Suppressor macrophage (primary cell): ENCODE measurements at regions not wholly inside any gene's neighbourhood (a gene's known extent, or its start where the extent isn't known, plus 50 kb on each side); places are given as distances from the start of the nearest gene placed in this dataset.

Experiments used
- DNase-seq, 4 experiments: peaks; one replicate each; pipeline ENCODE4 v3.0.0-alpha.2; 2020 to 2022

DNA sequence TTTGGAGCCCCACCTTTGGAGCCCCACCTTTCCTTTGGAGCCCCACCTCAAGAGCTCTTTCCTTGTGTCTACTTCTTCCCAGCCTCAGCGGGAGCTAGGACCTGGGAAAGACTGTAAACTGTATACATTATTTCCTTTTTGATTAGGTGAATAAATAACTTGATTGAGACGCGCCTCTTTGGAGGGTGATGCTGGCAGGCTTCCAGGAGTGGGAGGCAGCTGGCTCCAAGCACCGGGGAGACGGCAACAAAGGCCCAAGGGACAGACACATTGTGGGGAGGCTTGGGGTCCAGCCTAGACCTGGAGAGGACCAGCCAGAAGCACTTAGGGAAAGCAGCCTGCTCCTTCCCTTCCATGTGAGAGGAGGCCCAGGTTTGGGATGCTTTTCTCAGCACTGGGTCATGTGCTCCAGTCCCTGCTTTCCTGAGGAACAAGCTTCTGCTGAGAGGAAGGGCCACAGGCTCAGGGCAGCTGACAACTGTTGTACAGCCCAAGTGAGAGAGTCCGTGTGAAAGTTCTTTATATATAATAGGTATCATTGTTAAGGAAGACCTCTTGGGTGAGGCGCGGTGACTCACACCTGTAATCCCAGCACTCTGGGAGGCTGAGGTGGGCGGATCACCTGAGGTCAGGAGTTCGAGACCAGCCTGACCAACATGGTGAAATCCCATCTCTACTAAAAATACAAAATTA, 297.2 kb upstream of the SLC14A2 start:
- no peak for DNase-seq

GRCh38 chr18:45320724-45321123, 294.6 kb upstream of the SLC14A2 start:
- peak in 3 of 4 experiments; percentile 13 to 41 (median 30) for DNase-seq

DNA sequence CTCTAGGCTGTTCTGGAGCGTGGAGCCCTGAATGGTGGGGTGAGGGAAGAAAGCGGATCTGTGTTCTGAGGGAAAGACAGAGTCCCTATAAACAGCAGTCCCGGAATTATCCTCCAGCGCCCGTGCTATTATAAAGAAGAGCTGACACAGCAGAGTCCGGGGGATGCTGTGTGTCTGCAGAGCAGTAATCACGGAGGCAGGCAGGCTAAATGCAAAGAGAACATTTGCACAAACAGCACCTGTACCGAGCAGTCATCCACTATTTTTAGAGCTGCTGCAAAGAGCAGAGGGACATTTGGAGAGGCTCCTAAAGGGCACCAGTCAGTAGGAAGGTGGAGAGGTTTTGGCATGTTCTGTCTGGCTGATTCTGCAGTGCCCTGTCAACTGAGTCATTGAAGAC, 293.8 kb upstream of the SLC14A2 start:
- DNase-seq, result no peak

GRCh38 chr18:45322343-45322742, 292.9 kb upstream of the SLC14A2 start:
- no peak for DNase-seq

GRCh38 chr18:45324101-45324494, 291.2 kb upstream of the SLC14A2 start:
- no peak for DNase-seq

GRCh38 chr18:45324495-45325113, 290.7 kb upstream of the SLC14A2 start:
- peak; percentile 8 to 36 (median 22) for DNase-seq

DNA sequence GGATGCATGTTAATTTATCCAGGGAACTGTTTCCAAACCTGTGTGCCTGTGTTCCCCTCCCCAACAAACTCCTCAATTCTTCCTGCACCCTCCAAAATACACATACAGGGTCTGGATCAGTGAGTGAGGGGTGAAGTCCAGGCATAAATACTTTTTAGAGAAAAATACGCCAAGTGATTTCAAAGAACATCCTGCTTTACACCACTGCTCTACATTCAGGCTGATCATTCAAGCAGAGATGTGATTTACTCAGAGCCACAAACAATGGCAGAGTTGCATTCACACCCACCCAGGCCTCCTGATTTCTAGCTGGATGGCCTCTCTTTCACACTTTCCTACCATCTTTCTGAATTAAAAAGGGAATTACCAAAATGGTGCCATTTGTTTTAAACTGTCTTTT, 289.5 kb upstream of the SLC14A2 start:
- DNase-seq, result no peak

GRCh38 chr18:45326505-45326904, 288.8 kb upstream of the SLC14A2 start:
- DNase-seq, result no peak

DNA sequence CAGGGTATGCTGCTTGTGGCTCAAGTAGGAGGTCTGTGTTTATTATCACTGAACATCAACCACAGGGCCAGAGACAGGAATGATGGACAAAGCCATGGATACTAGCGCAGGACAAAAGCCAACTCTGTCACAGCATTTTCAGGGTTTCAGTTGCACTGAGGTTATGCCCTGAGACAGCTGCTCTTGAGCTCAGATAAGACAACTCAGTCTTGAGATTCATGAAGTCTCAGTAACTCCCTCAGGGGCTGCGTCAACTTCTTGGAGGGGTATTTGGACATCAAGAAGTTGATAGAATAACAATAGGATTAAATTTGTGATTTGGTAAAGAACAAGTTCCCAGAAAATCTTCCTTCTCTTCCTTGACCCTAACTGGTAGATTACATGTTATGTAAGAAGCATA, 287.0 kb upstream of the SLC14A2 start:
- DNase-seq, result no peak

DNA sequence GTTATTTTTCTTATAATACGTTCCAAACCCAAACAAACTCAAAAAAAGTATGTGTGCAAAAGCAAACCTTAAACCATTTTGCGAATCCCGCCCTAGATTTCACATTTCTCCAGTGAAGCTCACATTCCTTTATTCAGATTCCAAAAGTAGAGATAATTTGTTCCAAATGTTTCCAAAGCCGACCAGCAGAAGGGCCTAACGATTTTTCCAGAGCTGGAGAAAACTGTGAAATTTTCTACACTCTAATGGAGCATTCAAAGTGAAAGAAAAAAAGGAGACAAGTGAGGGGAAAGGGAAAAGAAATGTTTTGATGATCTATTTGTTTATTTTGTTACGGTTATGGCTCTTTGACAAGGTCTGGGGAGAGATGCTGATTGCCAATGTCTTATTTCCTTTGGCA, 286.5 kb upstream of the SLC14A2 start:
- DNase-seq, result no peak

- no peak for DNase-seq
Measured at GRCh38 chr18:45329316-45329715, 286.0 kb upstream of the SLC14A2 start.

GRCh38 chr18:45330170-45330594, 285.1 kb upstream of the SLC14A2 start:
- no peak for DNase-seq

- DNase-seq, result no peak
Measured at GRCh38 chr18:45332871-45333270, 282.4 kb upstream of the SLC14A2 start.

DNA sequence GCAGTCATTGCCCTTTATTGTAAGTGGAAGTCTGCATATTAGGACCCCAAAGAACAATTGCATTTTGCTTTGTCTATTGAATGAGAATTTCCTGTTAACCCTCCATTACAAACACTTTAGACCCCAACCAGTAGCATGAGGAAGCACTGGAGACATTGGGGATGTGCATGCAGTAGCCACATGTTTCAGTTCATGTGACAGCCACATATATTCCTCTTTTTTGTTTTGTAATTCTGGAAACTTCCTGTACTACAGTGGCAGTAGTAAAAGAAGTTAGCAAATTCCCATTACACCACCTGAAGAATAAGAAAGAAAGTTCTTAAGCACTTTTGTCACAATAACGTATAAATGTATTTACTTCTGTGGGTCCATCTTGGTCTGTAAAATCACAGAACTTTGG, 281.1 kb upstream of the SLC14A2 start:
- peak; percentile 53 to 88 (median 73) for DNase-seq

DNA sequence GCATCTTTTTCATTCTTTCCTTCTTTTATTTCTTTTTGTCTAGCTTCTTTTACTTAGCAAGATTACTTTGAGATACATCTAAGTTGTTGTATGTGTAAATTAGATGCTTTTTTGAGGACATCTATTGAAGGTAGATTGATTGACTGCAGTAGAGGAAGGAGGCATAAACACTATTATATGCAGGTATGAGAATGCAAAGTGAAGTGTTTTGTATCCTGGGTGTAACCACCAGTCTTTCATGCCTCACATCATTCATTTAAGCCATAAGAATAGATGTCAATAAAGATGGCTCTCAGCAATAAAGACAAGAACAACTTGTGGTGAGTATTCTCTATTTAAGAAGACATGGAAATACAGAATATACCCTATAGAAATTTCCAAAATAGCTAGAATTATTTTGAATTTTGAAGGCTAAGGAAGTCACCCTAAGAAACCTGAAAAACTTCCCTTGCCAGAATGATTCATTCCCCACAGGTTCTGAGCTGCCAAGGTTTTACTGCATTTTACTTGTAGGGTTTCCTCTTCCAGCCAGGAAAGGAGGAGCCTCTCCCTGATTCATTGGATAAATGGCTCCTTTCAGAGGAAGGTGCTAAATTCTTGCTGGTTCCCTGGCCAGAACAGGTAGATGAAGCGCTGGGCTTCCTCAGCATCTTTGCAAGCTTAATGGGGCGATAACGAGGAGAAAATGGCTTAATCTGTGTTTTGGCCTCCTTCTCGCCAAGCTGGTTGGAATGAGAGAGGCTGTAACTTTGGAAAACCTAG, 279.8 kb upstream of the SLC14A2 start:
- DNase-seq, result no peak

GRCh38 chr18:45336448-45336847, 278.8 kb upstream of the SLC14A2 start:
- DNase-seq, result no peak

DNA sequence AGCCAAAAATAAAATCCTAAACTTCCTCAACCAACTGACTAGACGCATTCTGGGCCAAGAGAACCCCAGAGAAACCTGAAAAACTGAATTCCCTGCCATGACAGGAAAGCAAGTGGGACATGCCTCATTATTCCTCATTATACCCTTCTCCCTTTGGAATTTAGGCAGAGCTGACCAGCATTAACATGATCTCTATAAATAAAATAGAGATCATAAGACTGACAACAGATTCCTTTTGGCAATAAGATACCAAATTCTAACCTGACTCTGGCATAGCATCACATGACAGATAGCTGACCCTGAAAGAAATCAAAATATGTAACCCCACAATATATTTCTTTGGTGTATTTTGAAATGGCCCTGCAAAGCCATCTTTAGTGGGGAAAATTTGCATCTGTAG, 277.8 kb upstream of the SLC14A2 start:
- DNase-seq, result no peak

GRCh38 chr18:45339810-45340550, 275.3 kb upstream of the SLC14A2 start:
- no peak for DNase-seq

GRCh38 chr18:45340884-45341283, 274.4 kb upstream of the SLC14A2 start:
- DNase-seq, result no peak

DNA sequence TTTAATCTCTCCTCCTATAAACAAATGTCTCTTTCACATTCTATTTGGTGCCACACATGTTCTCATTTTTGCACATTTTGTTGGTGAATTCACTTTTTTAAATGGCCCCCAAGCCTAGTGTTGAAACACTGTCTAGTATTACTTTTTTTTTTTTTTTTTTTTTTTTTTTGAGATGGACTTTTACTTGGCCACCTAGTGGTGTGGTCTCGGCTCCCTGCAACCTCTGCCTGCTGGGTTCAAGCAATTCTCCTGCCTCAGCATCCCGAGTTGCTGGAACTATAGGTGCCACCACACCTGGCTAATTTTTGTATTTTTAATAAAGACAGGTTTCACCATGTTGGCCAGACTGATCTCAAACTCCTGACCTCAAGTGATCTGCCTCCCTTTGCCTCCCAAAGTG, 273.8 kb upstream of the SLC14A2 start:
- no peak for DNase-seq

DNA sequence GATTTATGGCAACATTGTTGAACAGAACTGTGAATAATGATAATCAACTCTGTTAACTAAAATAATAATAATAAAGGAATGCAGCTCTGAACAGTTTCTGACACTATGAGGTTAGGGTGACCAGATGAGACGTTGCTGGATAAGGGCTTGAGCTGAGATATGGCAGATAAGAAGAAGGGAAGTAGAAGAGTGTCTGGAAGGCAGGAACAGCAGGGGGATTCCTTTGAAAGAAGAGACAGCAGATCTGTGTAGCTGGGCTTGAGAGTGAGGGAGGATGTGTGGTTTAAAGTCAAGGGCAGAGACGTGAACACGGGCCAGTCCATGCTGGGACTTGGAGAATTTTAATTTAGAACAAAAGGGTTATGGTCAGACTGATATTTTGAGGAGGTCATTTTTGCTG, 273.1 kb upstream of the SLC14A2 start:
- DNase-seq, result no peak

DNA sequence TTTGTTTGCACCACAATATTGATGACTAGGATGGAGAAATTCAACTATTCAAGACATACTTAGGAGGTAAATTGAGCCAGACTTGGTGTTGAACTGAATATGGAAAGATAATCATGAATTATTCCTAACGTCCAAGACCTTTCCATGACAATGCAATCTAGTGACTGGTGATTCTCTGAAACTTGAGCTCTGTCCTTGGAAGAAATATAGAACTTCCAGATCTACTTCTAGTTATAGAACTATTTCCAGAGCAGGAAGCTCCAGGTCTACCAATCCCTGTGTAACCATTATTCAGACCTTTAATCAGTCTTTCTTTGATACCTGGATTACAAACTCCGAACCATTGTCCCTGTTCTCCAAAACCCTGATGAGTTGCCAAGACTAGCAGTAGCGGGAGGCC, 272.6 kb upstream of the SLC14A2 start:
- DNase-seq, result no peak

GRCh38 chr18:45343365-45343764, 271.9 kb upstream of the SLC14A2 start:
- DNase-seq, result no peak
